Transverse colon (tissue), 4 donors: ENCODE measurements at regions not wholly inside any gene's neighbourhood (a gene's known extent, or its start where the extent isn't known, plus 50 kb on each side); places are given as distances from the start of the nearest gene placed in this dataset.

ENCODE experiments used
- EP300 ChIP-seq: sonication (generic); formaldehyde crosslinking; IDR thresholded peaks from one replicate; pipeline ENCODE4 v1.6.1; 2017; ENCODE audit warnings: antibody characterized with exemption, low read depth
- POLR2A ChIP-seq: fragments of 450-650 bp; IDR thresholded peaks from one replicate; pipeline ENCODE4 v1.6.1; 2016; ENCODE audit warnings: antibody characterized with exemption, mild to moderate bottlenecking, moderate library complexity
- POLR2AphosphoS5 ChIP-seq, 3 donors: sonication (generic); formaldehyde crosslinking; IDR thresholded peaks; one replicate each; pipeline ENCODE4 v1.6.1; 2016; ENCODE audit warnings: antibody characterized with exemption in 3 of 3
- TF ChIP-seq, protein P1 (sequence below), 5 experiments: fragments of 200-600 bp in 3 of 5; fragments of 450-650 bp in 2 of 5; sonication (generic) in 3 of 5; IDR thresholded peaks; 1 replicate in 2 of 5; 2 replicates in 3 of 5; pipeline ENCODE4 v1.5.1; 2016 to 2017; ENCODE audit warnings: antibody characterized with exemption in 5 of 5, inconsistent platforms in 3 of 5, mild to moderate bottlenecking in 2 of 5, moderate library complexity in 1 of 5

DNA sequence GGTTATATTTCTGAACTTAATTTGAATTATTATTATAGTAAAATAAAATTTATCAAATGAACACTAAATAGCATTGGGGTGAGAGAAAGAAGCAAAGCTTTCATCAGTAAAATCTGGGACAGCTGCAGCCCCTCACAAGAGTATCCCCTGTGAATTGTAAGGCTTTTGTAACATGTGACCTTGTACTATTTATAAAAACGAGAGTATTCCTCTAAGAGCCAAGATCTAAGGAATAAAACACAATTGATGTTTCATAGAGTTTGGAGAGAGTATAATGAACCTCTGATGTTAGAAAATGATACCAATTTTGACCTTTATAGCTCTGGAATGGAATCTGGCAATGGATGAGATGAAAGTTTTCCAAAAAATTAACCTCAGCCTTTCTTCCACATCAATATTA is 617.2 kb upstream of the ID4 start:
- TF ChIP-seq, protein P1, sequence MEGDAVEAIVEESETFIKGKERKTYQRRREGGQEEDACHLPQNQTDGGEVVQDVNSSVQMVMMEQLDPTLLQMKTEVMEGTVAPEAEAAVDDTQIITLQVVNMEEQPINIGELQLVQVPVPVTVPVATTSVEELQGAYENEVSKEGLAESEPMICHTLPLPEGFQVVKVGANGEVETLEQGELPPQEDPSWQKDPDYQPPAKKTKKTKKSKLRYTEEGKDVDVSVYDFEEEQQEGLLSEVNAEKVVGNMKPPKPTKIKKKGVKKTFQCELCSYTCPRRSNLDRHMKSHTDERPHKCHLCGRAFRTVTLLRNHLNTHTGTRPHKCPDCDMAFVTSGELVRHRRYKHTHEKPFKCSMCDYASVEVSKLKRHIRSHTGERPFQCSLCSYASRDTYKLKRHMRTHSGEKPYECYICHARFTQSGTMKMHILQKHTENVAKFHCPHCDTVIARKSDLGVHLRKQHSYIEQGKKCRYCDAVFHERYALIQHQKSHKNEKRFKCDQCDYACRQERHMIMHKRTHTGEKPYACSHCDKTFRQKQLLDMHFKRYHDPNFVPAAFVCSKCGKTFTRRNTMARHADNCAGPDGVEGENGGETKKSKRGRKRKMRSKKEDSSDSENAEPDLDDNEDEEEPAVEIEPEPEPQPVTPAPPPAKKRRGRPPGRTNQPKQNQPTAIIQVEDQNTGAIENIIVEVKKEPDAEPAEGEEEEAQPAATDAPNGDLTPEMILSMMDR (IDR thresholded peaks at IDR 0.05) = no peak
- no peak for TF ChIP-seq POLR2AphosphoS5 (IDR thresholded peaks at IDR 0.05)
- no peak for TF ChIP-seq POLR2A
- TF ChIP-seq EP300 = no peak
